HEK293 (cell line): ENCODE measurements at regions not wholly inside any gene's neighbourhood (a gene's known extent, or its start where the extent isn't known, plus 50 kb on each side); places are given as distances from the start of the nearest gene placed in this dataset.

ENCODE experiments used
- CTCF ChIA-PET: fragments of 350-600 bp; formaldehyde crosslinking; extraction: SDS; loops from one replicate; lab custom pipeline; 2021; ENCODE audit warnings: antibody characterized with exemption; lab: Yijun Ruan, JAX
- POLR2A ChIA-PET: fragments of 300-600 bp; formaldehyde crosslinking; extraction: SDS; loops from one replicate; lab custom pipeline; 2020; ENCODE audit warnings: antibody characterized with exemption, inconsistent platforms; lab: Yijun Ruan, JAX
- H3K27ac ChIP-seq: fragments of 200-500 bp; sonication (Bioruptor generic); 2 replicates; pipeline ENCODE4 v1.5.1; 2014; ENCODE audit warnings: low read depth, low read length, control low read depth, inconsistent platforms; ENCODE audit errors: extremely low read depth
- H3K36me3 ChIP-seq, 2 experiments: fragments of 200-500 bp in 1 of 2; sonication (Bioruptor generic) in 1 of 2; 1 replicate in 1 of 2; 2 replicates in 1 of 2; pipeline ENCODE4 v1.5.1; 2014 to 2017; ENCODE audit warnings: inconsistent platforms in 2 of 2, low read length in 2 of 2; ENCODE audit not compliant: control insufficient read depth in 2 of 2, insufficient read depth in 1 of 2
- H3K4me1 ChIP-seq: fragments of 200-500 bp; sonication (Bioruptor generic); 2 replicates; pipeline ENCODE4 v1.5.1; 2014; ENCODE audit warnings: mild to moderate bottlenecking, low read length, inconsistent platforms; ENCODE audit not compliant: control insufficient read depth, insufficient read depth
- H3K4me3 ChIP-seq: 2 replicates; pipeline ENCODE4 v1.5.1; 2011; ENCODE audit warnings: low read depth, mild to moderate bottlenecking, control low read depth, low read length, moderate library complexity
- H3K9me3 ChIP-seq: fragments of 200-500 bp; sonication (Bioruptor generic); 2 replicates; pipeline ENCODE4 v1.5.1; 2014; ENCODE audit warnings: low read depth, low read length, inconsistent platforms; ENCODE audit not compliant: control insufficient read depth, insufficient read depth
- FEZF1 ChIP-seq: fragments of 450-650 bp; formaldehyde crosslinking; IDR thresholded peaks from 2 replicates; pipeline ENCODE4 v1.5.1; 2016; ENCODE audit warnings: missing biosample characterization, missing genetic modification characterization
- GLIS1 ChIP-seq: fragments of 450-650 bp; formaldehyde crosslinking; IDR thresholded peaks from 2 replicates; pipeline ENCODE4 v1.5.1; 2016; ENCODE audit warnings: missing biosample characterization, missing genetic modification characterization
- KLF10 ChIP-seq: fragments of 450-650 bp; IDR thresholded peaks from 2 replicates; pipeline ENCODE4 v1.5.1; 2018; ENCODE audit warnings: missing biosample characterization, mild to moderate bottlenecking, missing genetic modification characterization
- MYNN ChIP-seq: fragments of 450-650 bp; formaldehyde crosslinking; IDR thresholded peaks from 2 replicates; pipeline ENCODE4 v1.5.1; 2016; ENCODE audit warnings: missing biosample characterization, missing genetic modification characterization, borderline replicate concordance
- PRDM10 ChIP-seq: fragments of 450-650 bp; formaldehyde crosslinking; IDR thresholded peaks from 2 replicates; pipeline ENCODE4 v1.5.1; 2016; ENCODE audit warnings: missing biosample characterization, missing genetic modification characterization
- RBAK ChIP-seq: fragments of 450-650 bp; formaldehyde crosslinking; IDR thresholded peaks from 2 replicates; pipeline ENCODE4 v1.5.1; 2016; ENCODE audit warnings: missing biosample characterization, missing genetic modification characterization
- SETDB1 ChIP-seq: IDR thresholded peaks from one replicate; pipeline ENCODE4 v1.6.1; 2017; ENCODE audit warnings: mild to moderate bottlenecking, low read length, moderate library complexity, mixed read lengths; ENCODE audit not compliant: insufficient read length
- SP3 ChIP-seq: fragments of 450-650 bp; formaldehyde crosslinking; IDR thresholded peaks from 2 replicates; pipeline ENCODE4 v1.5.1; 2016; ENCODE audit warnings: missing biosample characterization, missing genetic modification characterization
- TRIM28 ChIP-seq: IDR thresholded peaks from 2 replicates; pipeline ENCODE4 v1.6.1; 2011; ENCODE audit warnings: low read length, control low read depth, borderline replicate concordance
- ZBTB49 ChIP-seq: fragments of 450-650 bp; formaldehyde crosslinking; IDR thresholded peaks from 2 replicates; pipeline ENCODE4 v1.5.1; 2016; ENCODE audit warnings: missing biosample characterization, missing genetic modification characterization, low read depth
- ZFP69B ChIP-seq: fragments of 450-650 bp; formaldehyde crosslinking; IDR thresholded peaks from 2 replicates; pipeline ENCODE4 v1.5.1; 2016; ENCODE audit warnings: missing biosample characterization, missing genetic modification characterization
- ZIC2 ChIP-seq: fragments of 450-650 bp; formaldehyde crosslinking; IDR thresholded peaks from 2 replicates; pipeline ENCODE4 v1.5.1; 2016; ENCODE audit warnings: missing biosample characterization, missing genetic modification characterization
- ZNF140 ChIP-seq: fragments of 450-650 bp; formaldehyde crosslinking; IDR thresholded peaks from 2 replicates; pipeline ENCODE4 v1.5.1; 2016; ENCODE audit warnings: missing biosample characterization, missing genetic modification characterization
- ZNF175 ChIP-seq: fragments of 450-650 bp; formaldehyde crosslinking; IDR thresholded peaks from 2 replicates; pipeline ENCODE4 v1.5.1; 2016; ENCODE audit warnings: missing biosample characterization, missing genetic modification characterization
- ZNF214 ChIP-seq: fragments of 450-650 bp; formaldehyde crosslinking; IDR thresholded peaks from 2 replicates; pipeline ENCODE4 v1.5.1; 2017; ENCODE audit warnings: missing biosample characterization, mild to moderate bottlenecking, missing genetic modification characterization, borderline replicate concordance
- ZNF26 ChIP-seq: fragments of 450-650 bp; formaldehyde crosslinking; IDR thresholded peaks from 2 replicates; pipeline ENCODE4 v1.5.1; 2016; ENCODE audit warnings: missing biosample characterization, missing genetic modification characterization
- ZNF341 ChIP-seq: fragments of 450-650 bp; formaldehyde crosslinking; IDR thresholded peaks from 2 replicates; pipeline ENCODE4; 2016; ENCODE audit warnings: low read depth, missing biosample characterization, missing genetic modification characterization
- ZNF513 ChIP-seq: fragments of 450-650 bp; IDR thresholded peaks from 2 replicates; pipeline ENCODE4 v1.5.1; 2018; ENCODE audit warnings: missing biosample characterization, missing genetic modification characterization
- ZNF548 ChIP-seq: fragments of 450-650 bp; formaldehyde crosslinking; IDR thresholded peaks from 2 replicates; pipeline ENCODE4 v1.5.1; 2016; ENCODE audit warnings: missing biosample characterization, missing genetic modification characterization
- ZNF561 ChIP-seq: fragments of 450-650 bp; IDR thresholded peaks from 2 replicates; pipeline ENCODE4 v1.5.1; 2018; ENCODE audit warnings: missing biosample characterization, missing genetic modification characterization, borderline replicate concordance
- ZNF624 ChIP-seq: fragments of 450-650 bp; formaldehyde crosslinking; IDR thresholded peaks from 2 replicates; pipeline ENCODE4 v1.5.1; 2017; ENCODE audit warnings: missing biosample characterization, missing genetic modification characterization
- ZNF654 ChIP-seq: fragments of 450-650 bp; formaldehyde crosslinking; IDR thresholded peaks from 2 replicates; pipeline ENCODE4 v1.5.1; 2016; ENCODE audit warnings: low read depth, missing biosample characterization, missing genetic modification characterization
- ZNF660 ChIP-seq: fragments of 450-650 bp; IDR thresholded peaks from 2 replicates; pipeline ENCODE4 v1.5.1; 2018; ENCODE audit warnings: missing biosample characterization, mild to moderate bottlenecking, missing genetic modification characterization
- ZNF707 ChIP-seq: fragments of 450-650 bp; formaldehyde crosslinking; IDR thresholded peaks from 2 replicates; pipeline ENCODE4 v1.5.1; 2016; ENCODE audit warnings: missing biosample characterization, missing genetic modification characterization
- ZNF76 ChIP-seq: fragments of 450-650 bp; formaldehyde crosslinking; IDR thresholded peaks from 2 replicates; pipeline ENCODE4; 2016; ENCODE audit warnings: low read depth, missing biosample characterization, missing genetic modification characterization, borderline replicate concordance
- ZNF837 ChIP-seq: fragments of 450-650 bp; formaldehyde crosslinking; IDR thresholded peaks from 2 replicates; pipeline ENCODE4 v1.5.1; 2016; ENCODE audit warnings: missing biosample characterization, missing genetic modification characterization
- ZXDB ChIP-seq: fragments of 450-650 bp; formaldehyde crosslinking; IDR thresholded peaks from 2 replicates; pipeline ENCODE4 v1.5.1; 2016; ENCODE audit warnings: missing biosample characterization, missing genetic modification characterization

GRCh38 chr10:52940921-52941320 lies 168.3 kb upstream of the MBL2 start:
- no peaks in the 10 kb centered on the region for H3K9me3 ChIP-seq
- no peak for TF ChIP-seq ZNF513 (tag by site-specific recombination)
- no peak for TF ChIP-seq ZNF660 (tag by site-specific recombination)
- no peak for TF ChIP-seq MYNN
- no peak for TF ChIP-seq ZFP69B (tag by site-specific recombination)
- TF ChIP-seq RBAK (tag by site-specific recombination) = no peak
- no peak for TF ChIP-seq TRIM28
- no peak for TF ChIP-seq ZNF76 (tag by site-specific recombination)
- no peak for TF ChIP-seq ZNF837
- TF ChIP-seq GLIS1 (tag by site-specific recombination) = no peak
- TF ChIP-seq ZNF624 (tag by site-specific recombination) = no peak
- no peak for TF ChIP-seq ZBTB49 (tag by site-specific recombination)
- TF ChIP-seq ZNF548 (tag by site-specific recombination) = no peak
- no peak for TF ChIP-seq ZNF654 (tag by site-specific recombination)
- TF ChIP-seq ZNF707 (tag by site-specific recombination) = no peak
- TF ChIP-seq KLF10 = no peak
- TF ChIP-seq ZNF175 (tag by site-specific recombination) = no peak
- no peaks in the 10 kb centered on the region for H3K4me1 ChIP-seq
- ChIA-PET CTCF (no interaction called here), POLR2A (no interaction called here)
- H3K36me3 ChIP-seq = no peaks in the 10 kb centered on the region
- no peak overlapping the region for H3K4me3 ChIP-seq
- H3K27ac ChIP-seq = no peak overlapping the region

- no peak overlapping the region for H3K4me3 ChIP-seq
- H3K27ac ChIP-seq = no peak overlapping the region
- CTCF ChIA-PET = no interaction called here
- H3K36me3 ChIP-seq = no peaks in the 10 kb centered on the region
- H3K4me1 ChIP-seq = no peaks in the 10 kb centered on the region
- POLR2A ChIA-PET = no interaction called here
- H3K9me3 ChIP-seq = no peaks in the 10 kb centered on the region
- TF ChIP-seq FEZF1 (tag by site-specific recombination) (no peak), ZXDB (no peak), ZNF26 (no peak), SETDB1 (no peak), SP3 (tag by site-specific recombination) (no peak), ZNF214 (tag by site-specific recombination) (no peak), PRDM10 (no peak), ZNF140 (tag by site-specific recombination) (no peak), ZNF513 (tag by site-specific recombination) (no peak), ZNF341 (tag by site-specific recombination) (no peak), ZIC2 (tag by site-specific recombination) (no peak), ZNF561 (tag by site-specific recombination) (no peak)
Observed at GRCh38 chr10:52939894-52940293, 167.3 kb upstream of the MBL2 start.
